Body of pancreas (tissue), 4 donors: ENCODE measurements at regions not wholly inside any gene's neighbourhood (a gene's known extent, or its start where the extent isn't known, plus 50 kb on each side); places are given as distances from the start of the nearest gene placed in this dataset.

Source experiments
- CTCF ChIP-seq, 7 experiments: fragments of 450-650 bp in 4 of 7; fragments of 200-600 bp in 3 of 7; sonication (generic) in 3 of 7; IDR thresholded peaks; one replicate each; pipeline ENCODE4 v1.5.1; 2016 to 2019; ENCODE audit warnings: antibody characterized with exemption in 7 of 7
- POLR2A ChIP-seq, 3 donors: fragments of 450-650 bp; IDR thresholded peaks; one replicate each; pipeline ENCODE4 v1.6.1; 2016; ENCODE audit warnings: antibody characterized with exemption in 3 of 3, mild to moderate bottlenecking in 2 of 3

DNA sequence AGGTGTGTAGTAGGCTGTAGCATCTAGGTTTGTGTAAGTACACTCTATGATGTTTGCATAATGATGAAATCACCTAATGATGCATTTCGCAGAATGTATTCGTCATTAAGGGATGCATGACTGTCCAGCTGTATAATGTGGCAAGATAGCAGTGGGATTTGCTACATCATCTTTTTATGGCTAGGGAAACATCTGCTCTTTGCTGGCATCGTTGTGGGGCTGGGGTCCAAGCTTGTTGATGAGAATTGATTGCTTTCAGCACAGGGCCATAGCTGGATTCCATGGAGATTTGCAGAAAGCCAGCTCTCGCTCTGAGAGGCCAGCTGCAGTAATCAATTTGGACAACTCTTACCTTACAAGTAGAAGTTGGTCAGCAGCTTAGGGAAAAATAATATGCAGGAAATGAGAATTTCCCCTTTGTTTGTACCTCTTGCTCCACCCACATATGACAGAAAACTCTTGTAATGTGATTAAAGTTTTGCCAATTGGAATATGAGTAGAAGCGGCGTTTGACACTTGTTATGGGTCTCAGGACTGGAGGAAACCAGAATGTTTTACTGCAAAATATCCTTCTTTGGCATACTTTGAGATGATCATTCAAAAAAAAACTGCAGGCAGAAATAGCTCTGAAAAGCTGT lies 310.5 kb downstream of the RAPGEF2 start:
- TF ChIP-seq CTCF (IDR thresholded peaks at IDR 0.05), result no peak
- no peak for TF ChIP-seq POLR2A (IDR thresholded peaks at IDR 0.05)
